ENCODE measurements at regions not wholly inside any gene's neighbourhood (a gene's known extent, or its start where the extent isn't known, plus 50 kb on each side); places are given as distances from the start of the nearest gene placed in this dataset.
A peak's percentile ranks its signal among the peaks of the same experiment; 100 is the strongest.

- Mint-ChIP-seq H3K4me1 (no peaks in the 10 kb centered on the region), H3K9me3 (peaks cover 0 to 5% (median 0%) of the 10 kb centered on the region in 7 donors), H3K36me3 (no peaks in the 10 kb centered on the region), H3K27ac (no peak overlapping the region), H3K4me3 (no peak overlapping the region), H3K27me3 (no peaks in the 10 kb centered on the region)
- ATAC-seq (ENCODE audit: low read depth in 2 of 2) (no peak), DNase-seq (no peak)
- Histone ChIP-seq H3K27me3 (ENCODE audit: control insufficient read depth, insufficient read depth, low read length) (peaks cover 2% of the 10 kb centered on the region), H3K36me3 (ENCODE audit: control insufficient read depth, insufficient read depth, low read length) (no peaks in the 10 kb centered on the region), H3K4me1 (ENCODE audit: control insufficient read depth, insufficient read depth, low read length, poor library complexity, severe bottlenecking) (no peaks in the 10 kb centered on the region), H3K4me3 (ENCODE audit: low read depth, low read length) (no peak overlapping the region), H3K9me3 (ENCODE audit: control insufficient read depth in 2 of 2, low read length in 2 of 2) (peaks cover 4 to 7% of the 10 kb centered on the region in 2 experiments), H3K27ac (ENCODE audit: insufficient read depth, low read length, poor library complexity, severe bottlenecking) (no peak overlapping the region)
These were observed 831.7 kb downstream of the RNF144A start for GRCh38 chr2:7748717-7749415.

- no peaks in the 10 kb centered on the region for H3K4me1 ChIP-seq (ENCODE audit: control insufficient read depth, insufficient read depth, low read length, poor library complexity, severe bottlenecking)
- peaks cover 6 to 11% of the 10 kb centered on the region in 2 experiments for H3K9me3 ChIP-seq (ENCODE audit: control insufficient read depth in 2 of 2, low read length in 2 of 2)
- Mint-ChIP-seq H3K4me1 (no peaks in the 10 kb centered on the region), H3K27me3 (peaks cover 2% of the 10 kb centered on the region), H3K9me3 (peaks cover 0 to 12% (median 1%) of the 10 kb centered on the region in 7 donors), H3K27ac (no peak overlapping the region), H3K36me3 (no peaks in the 10 kb centered on the region), H3K4me3 (no peak overlapping the region)
- DNase-seq (no peak), ATAC-seq (ENCODE audit: low read depth in 2 of 2) (no peak)
- H3K4me3 ChIP-seq (ENCODE audit: low read depth, low read length): no peak overlapping the region
- H3K27me3 ChIP-seq (ENCODE audit: control insufficient read depth, insufficient read depth, low read length): peaks cover 2% of the 10 kb centered on the region
- H3K27ac ChIP-seq (ENCODE audit: insufficient read depth, low read length, poor library complexity, severe bottlenecking): no peak overlapping the region
- no peaks in the 10 kb centered on the region for H3K36me3 ChIP-seq (ENCODE audit: control insufficient read depth, insufficient read depth, low read length)
These were observed 832.8 kb downstream of the RNF144A start for GRCh38 chr2:7749895-7750559.

- Mint-ChIP-seq H3K9me3 (peaks cover 0 to 12% (median 3%) of the 10 kb centered on the region in 7 donors), H3K4me3 (no peak overlapping the region), H3K36me3 (no peaks in the 10 kb centered on the region), H3K27me3 (peaks cover 7% of the 10 kb centered on the region), H3K27ac (no peak overlapping the region), H3K4me1 (no peaks in the 10 kb centered on the region)
- no peaks in the 10 kb centered on the region for H3K4me1 ChIP-seq (ENCODE audit: control insufficient read depth, insufficient read depth, low read length, poor library complexity, severe bottlenecking)
- H3K4me3 ChIP-seq (ENCODE audit: low read depth, low read length): no peak overlapping the region
- DNase-seq (no peak), ATAC-seq (ENCODE audit: low read depth in 2 of 2) (no peak)
- peaks cover 2% of the 10 kb centered on the region for H3K27me3 ChIP-seq (ENCODE audit: control insufficient read depth, insufficient read depth, low read length)
- no peaks in the 10 kb centered on the region for H3K36me3 ChIP-seq (ENCODE audit: control insufficient read depth, insufficient read depth, low read length)
- no peak overlapping the region for H3K27ac ChIP-seq (ENCODE audit: insufficient read depth, low read length, poor library complexity, severe bottlenecking)
- peaks cover 6 to 11% of the 10 kb centered on the region in 2 experiments for H3K9me3 ChIP-seq (ENCODE audit: control insufficient read depth in 2 of 2, low read length in 2 of 2)
These were observed 835.1 kb downstream of the RNF144A start for GRCh38 chr2:7752291-7752690.

- H3K36me3 Mint-ChIP-seq: no peaks in the 10 kb centered on the region
- H3K9me3 Mint-ChIP-seq: peaks cover 0 to 12% (median 5%) of the 10 kb centered on the region in 7 donors
- H3K27ac Mint-ChIP-seq: no peak overlapping the region
- ATAC-seq (ENCODE audit: low read depth in 2 of 2) (no peak), DNase-seq (no peak)
- H3K9me3 ChIP-seq (ENCODE audit: control insufficient read depth in 2 of 2, low read length in 2 of 2): peaks cover 6 to 11% of the 10 kb centered on the region in 2 experiments
- no peaks in the 10 kb centered on the region for H3K4me1 Mint-ChIP-seq
- H3K4me3 Mint-ChIP-seq: no peak overlapping the region
- no peaks in the 10 kb centered on the region for H3K4me1 ChIP-seq (ENCODE audit: control insufficient read depth, insufficient read depth, low read length, poor library complexity, severe bottlenecking)
- no peaks in the 10 kb centered on the region for H3K36me3 ChIP-seq (ENCODE audit: control insufficient read depth, insufficient read depth, low read length)
- peaks cover 3% of the 10 kb centered on the region for H3K27me3 ChIP-seq (ENCODE audit: control insufficient read depth, insufficient read depth, low read length)
- H3K27me3 Mint-ChIP-seq: peaks cover 7% of the 10 kb centered on the region
- H3K4me3 ChIP-seq (ENCODE audit: low read depth, low read length): no peak overlapping the region
- no peak overlapping the region for H3K27ac ChIP-seq (ENCODE audit: insufficient read depth, low read length, poor library complexity, severe bottlenecking)
These were observed 836.6 kb downstream of the RNF144A start for GRCh38 chr2:7753777-7754176.

GRCh38 chr2:7755879-7756278, 838.7 kb downstream of the RNF144A start:
- H3K27ac ChIP-seq (ENCODE audit: insufficient read depth, low read length, poor library complexity, severe bottlenecking): no peak overlapping the region
- Mint-ChIP-seq H3K36me3 (no peaks in the 10 kb centered on the region), H3K4me3 (no peak overlapping the region), H3K27me3 (peaks cover 7% of the 10 kb centered on the region), H3K4me1 (no peaks in the 10 kb centered on the region), H3K27ac (no peak overlapping the region), H3K9me3 (peaks cover 0 to 12% (median 5%) of the 10 kb centered on the region in 7 donors)
- peaks cover 6 to 11% of the 10 kb centered on the region in 2 experiments for H3K9me3 ChIP-seq (ENCODE audit: control insufficient read depth in 2 of 2, low read length in 2 of 2)
- peaks cover 1% of the 10 kb centered on the region for H3K27me3 ChIP-seq (ENCODE audit: control insufficient read depth, insufficient read depth, low read length)
- H3K4me1 ChIP-seq (ENCODE audit: control insufficient read depth, insufficient read depth, low read length, poor library complexity, severe bottlenecking): no peaks in the 10 kb centered on the region
- no peak for ATAC-seq (ENCODE audit: low read depth in 2 of 2)
- no peak for DNase-seq
- no peaks in the 10 kb centered on the region for H3K36me3 ChIP-seq (ENCODE audit: control insufficient read depth, insufficient read depth, low read length)
- H3K4me3 ChIP-seq (ENCODE audit: low read depth, low read length): no peak overlapping the region

- ATAC-seq (ENCODE audit: low read depth in 2 of 2) (no peak), DNase-seq (peak in 1 of 3 donors; percentile 2)
- H3K4me3 ChIP-seq (ENCODE audit: low read depth, low read length): no peak overlapping the region
- peaks cover 1% of the 10 kb centered on the region for H3K27me3 ChIP-seq (ENCODE audit: control insufficient read depth, insufficient read depth, low read length)
- H3K27ac Mint-ChIP-seq: no peak overlapping the region
- no peaks in the 10 kb centered on the region for H3K36me3 Mint-ChIP-seq
- peaks cover 11% of the 10 kb centered on the region for H3K27me3 Mint-ChIP-seq
- H3K27ac ChIP-seq (ENCODE audit: insufficient read depth, low read length, poor library complexity, severe bottlenecking): no peak overlapping the region
- H3K4me3 Mint-ChIP-seq: no peak overlapping the region
- H3K9me3 ChIP-seq (ENCODE audit: control insufficient read depth in 2 of 2, low read length in 2 of 2): peaks cover 6 to 15% of the 10 kb centered on the region in 2 experiments
- no peaks in the 10 kb centered on the region for H3K36me3 ChIP-seq (ENCODE audit: control insufficient read depth, insufficient read depth, low read length)
- no peaks in the 10 kb centered on the region for H3K4me1 ChIP-seq (ENCODE audit: control insufficient read depth, insufficient read depth, low read length, poor library complexity, severe bottlenecking)
- peaks cover under 1 to 9% (median 6%) of the 10 kb centered on the region in 7 donors for H3K9me3 Mint-ChIP-seq
- H3K4me1 Mint-ChIP-seq: no peaks in the 10 kb centered on the region
These were observed 841.0 kb downstream of the RNF144A start for GRCh38 chr2:7758073-7758759.

- DNase-seq (no peak), ATAC-seq (ENCODE audit: low read depth in 2 of 2) (no peak)
- Histone ChIP-seq H3K4me3 (ENCODE audit: low read depth, low read length) (no peak overlapping the region), H3K27me3 (ENCODE audit: control insufficient read depth, insufficient read depth, low read length) (peaks cover 1% of the 10 kb centered on the region), H3K36me3 (ENCODE audit: control insufficient read depth, insufficient read depth, low read length) (no peaks in the 10 kb centered on the region), H3K4me1 (ENCODE audit: control insufficient read depth, insufficient read depth, low read length, poor library complexity, severe bottlenecking) (no peaks in the 10 kb centered on the region), H3K9me3 (ENCODE audit: control insufficient read depth in 2 of 2, low read length in 2 of 2) (peaks cover 4 to 14% of the 10 kb centered on the region in 2 experiments), H3K27ac (ENCODE audit: insufficient read depth, low read length, poor library complexity, severe bottlenecking) (no peak overlapping the region)
- H3K27ac Mint-ChIP-seq: no peak overlapping the region
- peaks cover 11% of the 10 kb centered on the region for H3K27me3 Mint-ChIP-seq
- H3K36me3 Mint-ChIP-seq: no peaks in the 10 kb centered on the region
- H3K9me3 Mint-ChIP-seq: peaks cover 2 to 16% (median 9%) of the 10 kb centered on the region in 7 donors
- H3K4me1 Mint-ChIP-seq: no peaks in the 10 kb centered on the region
- no peak overlapping the region for H3K4me3 Mint-ChIP-seq
These were observed 842.7 kb downstream of the RNF144A start for GRCh38 chr2:7759898-7760297.
